Astrocyte (in vitro differentiated cells and primary cell): ENCODE measurements at regions not wholly inside any gene's neighbourhood (a gene's known extent, or its start where the extent isn't known, plus 50 kb on each side); places are given as distances from the start of the nearest gene placed in this dataset.

Experiments
- DNase-seq: peaks from one replicate; pipeline ENCODE4 v3.0.0-alpha.2; 2010; ENCODE audit warnings: low read depth
- FAIRE-seq: peaks from 2 replicates; lab custom pipeline; 2011; peaks lifted over from hg19 to GRCh38; lab: Jason Lieb, UNC
- H2AFZ ChIP-seq: 2 replicates; pipeline ENCODE4 v1.6.0; 2012; ENCODE audit warnings: low read depth, low read length, inconsistent platforms
- H3K27ac ChIP-seq: 2 replicates; pipeline ENCODE4 v1.5.1; 2011; ENCODE audit warnings: low read depth, low read length, inconsistent platforms
- H3K27me3 ChIP-seq: 2 replicates; pipeline ENCODE4 v1.6.0; 2011; ENCODE audit warnings: low read length, inconsistent platforms; ENCODE audit not compliant: insufficient read depth
- H3K36me3 ChIP-seq: 2 replicates; pipeline ENCODE4 v1.5.1; 2011; ENCODE audit warnings: low read length, inconsistent platforms; ENCODE audit not compliant: insufficient read depth
- H3K4me1 ChIP-seq: 2 replicates; pipeline ENCODE4 v1.5.1; 2011; ENCODE audit warnings: low read length, inconsistent platforms; ENCODE audit not compliant: insufficient read depth
- H3K4me2 ChIP-seq: 2 replicates; pipeline ENCODE4 v1.6.0; 2012; ENCODE audit warnings: low read length, inconsistent platforms
- H3K4me3 ChIP-seq: 2 replicates; pipeline ENCODE4 v1.5.1; 2011; ENCODE audit warnings: low read depth, mild to moderate bottlenecking, low read length, inconsistent platforms; ENCODE audit not compliant: insufficient read depth
- H3K79me2 ChIP-seq: 2 replicates; pipeline ENCODE4 v1.6.0; 2012; ENCODE audit warnings: mild to moderate bottlenecking, low read length, inconsistent platforms; ENCODE audit not compliant: insufficient read depth
- H3K9ac ChIP-seq: 2 replicates; pipeline ENCODE4 v1.6.0; 2012; ENCODE audit warnings: mild to moderate bottlenecking, low read length, inconsistent platforms
- H3K9me3 ChIP-seq: 2 replicates; pipeline ENCODE4 v1.5.1; 2012; ENCODE audit warnings: low read depth, mild to moderate bottlenecking, low read length, inconsistent platforms; ENCODE audit not compliant: insufficient read depth
- H4K20me1 ChIP-seq: 2 replicates; pipeline ENCODE4 v1.6.0; 2012; ENCODE audit warnings: low read length, inconsistent platforms; ENCODE audit not compliant: insufficient read depth
- H3K27ac Mint-ChIP-seq: one replicate; pipeline ENCODE4 v1.8.0; 2021; ENCODE audit warnings: mild to moderate bottlenecking, mixed read lengths; ENCODE audit not compliant: unreplicated experiment
- H3K27me3 Mint-ChIP-seq: one replicate; pipeline ENCODE4 v1.8.0; 2021; ENCODE audit warnings: low read depth, mixed read lengths; ENCODE audit not compliant: unreplicated experiment
- H3K36me3 Mint-ChIP-seq: one replicate; pipeline ENCODE4 v1.8.0; 2021; ENCODE audit warnings: low read depth, mixed read lengths; ENCODE audit not compliant: unreplicated experiment
- H3K4me1 Mint-ChIP-seq: one replicate; pipeline ENCODE4 v1.8.0; 2021; ENCODE audit warnings: low read depth, mixed read lengths; ENCODE audit not compliant: unreplicated experiment
- H3K4me3 Mint-ChIP-seq: one replicate; pipeline ENCODE4 v1.8.0; 2021; ENCODE audit warnings: mild to moderate bottlenecking, moderate library complexity, mixed read lengths; ENCODE audit not compliant: unreplicated experiment
- H3K9me3 Mint-ChIP-seq: one replicate; pipeline ENCODE4 v1.8.0; 2021; ENCODE audit warnings: mild to moderate bottlenecking, mixed read lengths; ENCODE audit not compliant: unreplicated experiment
- CTCF ChIP-seq: IDR thresholded peaks from 2 replicates; pipeline ENCODE4 v1.5.1; 2011; ENCODE audit warnings: low read depth, mild to moderate bottlenecking, inconsistent platforms, low read length, moderate library complexity; ENCODE audit not compliant: insufficient read depth
- EZH2 ChIP-seq: IDR thresholded peaks from 2 replicates; pipeline ENCODE4 v1.6.1; 2012; ENCODE audit warnings: mild to moderate bottlenecking, low read length, inconsistent platforms; ENCODE audit not compliant: insufficient read depth

- Histone ChIP-seq H3K27me3 (no peaks in the 10 kb centered on the region), H3K79me2 (no peaks in the 10 kb centered on the region), H3K36me3 (no peaks in the 10 kb centered on the region), H3K9ac (no peak overlapping the region), H4K20me1 (no peaks in the 10 kb centered on the region), H3K4me3 (no peak overlapping the region), H3K4me2 (no peak overlapping the region), H3K27ac (no peak overlapping the region), H3K9me3 (no peaks in the 10 kb centered on the region), H2AFZ (no peak overlapping the region), H3K4me1 (peaks cover 5% of the 10 kb centered on the region)
- Mint-ChIP-seq H3K27ac (no peak overlapping the region), H3K4me1 (peaks cover 5% of the 10 kb centered on the region), H3K4me3 (no peak overlapping the region), H3K9me3 (peaks cover 1% of the 10 kb centered on the region), H3K27me3 (no peaks in the 10 kb centered on the region), H3K36me3 (no peaks in the 10 kb centered on the region)
- TF ChIP-seq EZH2 (no peak), CTCF (no peak)
- FAIRE-seq = no peak
- no peak for DNase-seq
Observed at GRCh38 chr12:47351526-47351925, 271.8 kb upstream of the AMIGO2 start.

- Mint-ChIP-seq H3K4me1 (peaks cover 3% of the 10 kb centered on the region), H3K27ac (no peak overlapping the region), H3K36me3 (no peaks in the 10 kb centered on the region), H3K4me3 (no peak overlapping the region), H3K9me3 (peaks cover 1% of the 10 kb centered on the region), H3K27me3 (no peaks in the 10 kb centered on the region)
- Histone ChIP-seq H2AFZ (no peak overlapping the region), H3K27me3 (no peaks in the 10 kb centered on the region), H3K9me3 (no peaks in the 10 kb centered on the region), H3K27ac (no peak overlapping the region), H3K4me2 (peak overlapping the region; percentile 20), H3K4me3 (no peak overlapping the region), H4K20me1 (no peaks in the 10 kb centered on the region), H3K36me3 (no peaks in the 10 kb centered on the region), H3K4me1 (peaks cover 5% of the 10 kb centered on the region), H3K9ac (no peak overlapping the region), H3K79me2 (no peaks in the 10 kb centered on the region)
- peak; percentile 83 for DNase-seq
- FAIRE-seq = no peak
- TF ChIP-seq EZH2 = no peak
- TF ChIP-seq CTCF = no peak
Observed at GRCh38 chr12:47350062-47350408, 270.3 kb upstream of the AMIGO2 start.

GRCh38 chr12:47349137-47350061 is 269.6 kb upstream of the AMIGO2 start:
- Mint-ChIP-seq H3K27ac (no peak overlapping the region), H3K9me3 (no peaks in the 10 kb centered on the region), H3K36me3 (no peaks in the 10 kb centered on the region), H3K4me1 (peaks cover 3% of the 10 kb centered on the region), H3K27me3 (no peaks in the 10 kb centered on the region), H3K4me3 (no peak overlapping the region)
- H3K79me2 ChIP-seq = no peaks in the 10 kb centered on the region
- no peak overlapping the region for H3K27ac ChIP-seq
- peak; percentile 31 for DNase-seq
- no peak for FAIRE-seq
- no peaks in the 10 kb centered on the region for H3K27me3 ChIP-seq
- H3K4me3 ChIP-seq = no peak overlapping the region
- no peak overlapping the region for H3K9ac ChIP-seq
- TF ChIP-seq CTCF (no peak), EZH2 (no peak)
- peaks cover 5% of the 10 kb centered on the region for H3K4me1 ChIP-seq
- H3K36me3 ChIP-seq = no peaks in the 10 kb centered on the region
- no peaks in the 10 kb centered on the region for H4K20me1 ChIP-seq
- no peak overlapping the region for H2AFZ ChIP-seq
- H3K9me3 ChIP-seq = no peaks in the 10 kb centered on the region
- H3K4me2 ChIP-seq = peak overlapping the region; percentile 20
